ENCODE measurements at regions not wholly inside any gene's neighbourhood (a gene's known extent, or its start where the extent isn't known, plus 50 kb on each side); places are given as distances from the start of the nearest gene placed in this dataset.

GRCh38 chr18:21183670-21184069 lies 58.4 kb upstream of the GREB1L start:
- DNase-seq: no peak
- 69 to 77% (median 70%) methylated on average over 3 of the region's 3 CpGs for WGBS, 5 donors
- intact Hi-C loops (cut with DNase I; ENCODE audit: low total_unique reads): no loop called here

GRCh38 chr18:21184396-21184996 lies 57.5 kb upstream of the GREB1L start:
- WGBS, 5 donors: 68 to 75% (median 70%) methylated on average over 7 of the region's 7 CpGs
- Histone ChIP-seq H3K36me3 (no peaks in the 10 kb centered on the region), H3K4me3 (no peak overlapping the region), H3K9me3 (no peaks in the 10 kb centered on the region), H3K4me1 (peaks cover 0 to 11% (median 9%) of the 10 kb centered on the region in 4 donors), H3K27ac (no peak overlapping the region), H3K27me3 (no peaks in the 10 kb centered on the region)
- no peak for DNase-seq
- intact Hi-C loops (cut with DNase I; ENCODE audit: low total_unique reads): no loop called here
- TF ChIP-seq EP300 (IDR thresholded peaks at IDR 0.05) (no peak), POLR2A (IDR thresholded peaks at IDR 0.05) (no peak), POLR2AphosphoS5 (IDR thresholded peaks at IDR 0.05) (no peak), CTCF (IDR thresholded peaks at IDR 0.05) (no peak)

More at GRCh38 chr18:21183670-21184069, 58.4 kb upstream of the GREB1L start:
- Histone ChIP-seq H3K36me3 (no peaks in the 10 kb centered on the region), H3K4me3 (no peak overlapping the region), H3K27ac (no peak overlapping the region), H3K27me3 (no peaks in the 10 kb centered on the region), H3K4me1 (peaks cover 0 to 11% (median 9%) of the 10 kb centered on the region in 4 donors), H3K9me3 (no peaks in the 10 kb centered on the region)
- TF ChIP-seq EP300 (IDR thresholded peaks at IDR 0.05) (no peak), CTCF (IDR thresholded peaks at IDR 0.05) (no peak), POLR2AphosphoS5 (IDR thresholded peaks at IDR 0.05) (no peak), POLR2A (IDR thresholded peaks at IDR 0.05) (no peak)

GRCh38 chr18:21187886-21188285 lies 54.1 kb upstream of the GREB1L start:
- 57 to 78% (median 76%) methylated on average over 4 of the region's 4 CpGs for WGBS, 5 donors
- Histone ChIP-seq H3K9me3 (no peaks in the 10 kb centered on the region), H3K4me3 (no peak overlapping the region), H3K27me3 (no peaks in the 10 kb centered on the region), H3K36me3 (no peaks in the 10 kb centered on the region), H3K4me1 (no peaks in the 10 kb centered on the region), H3K27ac (no peak overlapping the region)
- TF ChIP-seq EP300 (IDR thresholded peaks at IDR 0.05): no peak
- TF ChIP-seq POLR2AphosphoS5 (IDR thresholded peaks at IDR 0.05): no peak
- TF ChIP-seq POLR2A (IDR thresholded peaks at IDR 0.05): no peak
- no peak for TF ChIP-seq CTCF (IDR thresholded peaks at IDR 0.05)
- intact Hi-C loops (cut with DNase I; ENCODE audit: low total_unique reads): no loop called here
- DNase-seq: no peak

- Histone ChIP-seq H3K27ac (no peak overlapping the region), H3K9me3 (no peaks in the 10 kb centered on the region), H3K4me3 (no peak overlapping the region), H3K27me3 (peaks cover 0 to 10% (median 0%) of the 10 kb centered on the region in 3 donors), H3K36me3 (no peaks in the 10 kb centered on the region), H3K4me1 (no peaks in the 10 kb centered on the region)
- peak in 3 of 7 experiments; percentile 13 to 36 (median 34) for TF ChIP-seq CTCF (IDR thresholded peaks at IDR 0.05)
- no peak for TF ChIP-seq POLR2AphosphoS5 (IDR thresholded peaks at IDR 0.05)
- intact Hi-C loops (cut with DNase I; ENCODE audit: low total_unique reads): loop anchor here (10.0 kb wide), 1 partner anchor 763 kb away; no protein-coding TSS in a partner anchor
- 46 to 55% (median 50%) methylated on average over 7 of the region's 7 CpGs for WGBS, 5 donors
- DNase-seq: peak; percentile 52 to 72
These were observed 50.3 kb upstream of the GREB1L start for GRCh38 chr18:21191596-21192307.
